WTC11 (cell line): ENCODE measurements at regions not wholly inside any gene's neighbourhood (a gene's known extent, or its start where the extent isn't known, plus 50 kb on each side); places are given as distances from the start of the nearest gene placed in this dataset.

Experiments
- ATAC-seq: fragments of 200-7000 bp; cut with Tn5 transposase; 2 replicates; pipeline ENCODE4 v1.10.0; 2021; ENCODE audit warnings: mild to moderate bottlenecking, moderate library complexity
- CTCF ChIA-PET: fragments of 300-600 bp; sonication (Branson Sonifier 250); formaldehyde crosslinking; loops from one replicate; lab custom pipeline; 2021; ENCODE audit warnings: antibody characterized with exemption; lab: Charles Lee
- POLR2A ChIA-PET: fragments of 350-600 bp; sonication (Branson Sonifier 250); formaldehyde crosslinking; loops from one replicate; lab custom pipeline; 2021; ENCODE audit warnings: antibody characterized with exemption; lab: Charles Lee
- DNase-seq: peaks from one replicate; pipeline ENCODE4 v3.0.0; 2021; ENCODE audit warnings: low spot score
- H3K27ac Mint-ChIP-seq: 2 replicates; pipeline ENCODE4 v1.8.0; 2021; ENCODE audit warnings: mixed read lengths
- H3K27me3 Mint-ChIP-seq: 2 replicates; pipeline ENCODE4 v1.8.0; 2021; ENCODE audit warnings: low read depth, mild to moderate bottlenecking, moderate library complexity, mixed read lengths
- H3K36me3 Mint-ChIP-seq: 2 replicates; pipeline ENCODE4 v1.8.0; 2021; ENCODE audit warnings: mixed read lengths
- H3K4me1 Mint-ChIP-seq: 2 replicates; pipeline ENCODE4 v1.8.0; 2022; ENCODE audit warnings: mixed read lengths
- H3K4me3 Mint-ChIP-seq: 2 replicates; pipeline ENCODE4 v1.8.0; 2021; ENCODE audit warnings: mild to moderate bottlenecking, moderate library complexity, mixed read lengths
- H3K9me3 Mint-ChIP-seq: 2 replicates; pipeline ENCODE4 v1.8.0; 2021; ENCODE audit warnings: mixed read lengths
- AR ChIP-seq: fragments of 250-450 bp; sonication (Bioruptor Pico); IDR thresholded peaks from 2 replicates; pipeline ENCODE4 v1.9.0; 2021; ENCODE audit warnings: mild to moderate bottlenecking
- ATF3 ChIP-seq: sonication (generic); formaldehyde crosslinking; conservative IDR thresholded peaks from 2 replicates; pipeline ENCODE4 v1.8.1; 2022; ENCODE audit warnings: mild to moderate bottlenecking, missing genetic modification reagents
- CREB1 ChIP-seq: sonication (generic); formaldehyde crosslinking; IDR thresholded peaks from 2 replicates; pipeline ENCODE4 v1.8.0; 2023; ENCODE audit warnings: mild to moderate bottlenecking, missing genetic modification reagents
- CREM ChIP-seq: sonication (generic); formaldehyde crosslinking; IDR thresholded peaks from 2 replicates; pipeline ENCODE4 v1.8.1; 2022; ENCODE audit warnings: mild to moderate bottlenecking, missing genetic modification reagents, moderate library complexity
- E2F5 ChIP-seq: sonication (generic); formaldehyde crosslinking; IDR thresholded peaks from 2 replicates; pipeline ENCODE4 v1.8.1; 2022; ENCODE audit warnings: mild to moderate bottlenecking, moderate library complexity, missing genetic modification reagents
- ELF4 ChIP-seq: sonication (generic); formaldehyde crosslinking; IDR thresholded peaks from 2 replicates; pipeline ENCODE4 v1.8.1; 2022; ENCODE audit warnings: low read depth, mild to moderate bottlenecking, moderate library complexity, missing genetic modification reagents
- ESRRA ChIP-seq: sonication (generic); formaldehyde crosslinking; IDR thresholded peaks from 2 replicates; pipeline ENCODE4 v1.8.1; 2022; ENCODE audit warnings: mild to moderate bottlenecking, missing genetic modification reagents, borderline replicate concordance
- GRHL2 ChIP-seq: fragments of 250-450 bp; sonication (Bioruptor Pico); IDR thresholded peaks from 2 replicates; pipeline ENCODE4 v1.8.0; 2022; ENCODE audit warnings: mild to moderate bottlenecking, moderate library complexity; ENCODE audit not compliant: insufficient replicate concordance, severe bottlenecking
- GTF2I ChIP-seq: fragments of 250-450 bp; sonication (Bioruptor Pico); conservative IDR thresholded peaks from 2 replicates; pipeline ENCODE4 v1.4.0; 2021; ENCODE audit warnings: mild to moderate bottlenecking
- IRF2 ChIP-seq: sonication (generic); formaldehyde crosslinking; IDR thresholded peaks from 2 replicates; pipeline ENCODE4 v1.8.0; 2022; ENCODE audit warnings: low read depth, missing genetic modification reagents, borderline replicate concordance
- JAZF1 ChIP-seq: fragments of 250-450 bp; sonication (Bioruptor Pico); IDR thresholded peaks from 2 replicates; pipeline ENCODE4 v1.9.0; 2021; ENCODE audit warnings: moderate library complexity, mild to moderate bottlenecking, inconsistent platforms
- JUN ChIP-seq: sonication (generic); formaldehyde crosslinking; IDR thresholded peaks from 2 replicates; pipeline ENCODE4 v1.8.0; 2023; ENCODE audit warnings: mild to moderate bottlenecking, missing genetic modification reagents
- NFATC4 ChIP-seq: fragments of 250-450 bp; sonication (Bioruptor Pico); IDR thresholded peaks from 2 replicates; pipeline ENCODE4 v1.9.0; 2021; ENCODE audit warnings: mild to moderate bottlenecking
- NFYB ChIP-seq: sonication (generic); formaldehyde crosslinking; conservative IDR thresholded peaks from 2 replicates; pipeline ENCODE4 v1.8.0; 2022; ENCODE audit warnings: low read depth, missing genetic modification reagents
- NR2C2 ChIP-seq: sonication (generic); formaldehyde crosslinking; IDR thresholded peaks from 2 replicates; pipeline ENCODE4 v1.8.0; 2022; ENCODE audit warnings: mild to moderate bottlenecking, missing genetic modification reagents
- PRDM15 ChIP-seq: sonication (generic); formaldehyde crosslinking; IDR thresholded peaks from 2 replicates; pipeline ENCODE4 v1.8.0; 2022; ENCODE audit warnings: missing genetic modification reagents
- USF1 ChIP-seq: sonication (generic); formaldehyde crosslinking; IDR thresholded peaks from 2 replicates; pipeline ENCODE4 v1.8.0; 2022; ENCODE audit warnings: mild to moderate bottlenecking, missing genetic modification reagents
- ZBTB43 ChIP-seq: sonication (generic); formaldehyde crosslinking; IDR thresholded peaks from 2 replicates; pipeline ENCODE4 v1.8.1; 2023; ENCODE audit warnings: mild to moderate bottlenecking, missing genetic modification reagents
- ZNF121 ChIP-seq: sonication (generic); formaldehyde crosslinking; IDR thresholded peaks from 2 replicates; pipeline ENCODE4 v1.8.0; 2023; ENCODE audit warnings: missing genetic modification reagents
- ZNF232 ChIP-seq: sonication (generic); formaldehyde crosslinking; IDR thresholded peaks from 2 replicates; pipeline ENCODE4 v1.8.0; 2022; ENCODE audit warnings: mild to moderate bottlenecking, missing genetic modification reagents
- ZNF263 ChIP-seq: sonication (generic); formaldehyde crosslinking; IDR thresholded peaks from 2 replicates; pipeline ENCODE4 v1.8.1; 2022; ENCODE audit warnings: low read depth, mild to moderate bottlenecking, moderate library complexity, missing genetic modification reagents
- ZNF281 ChIP-seq: sonication (generic); formaldehyde crosslinking; IDR thresholded peaks from 2 replicates; pipeline ENCODE4 v1.8.0; 2023; ENCODE audit warnings: mild to moderate bottlenecking, missing genetic modification reagents
- ZNF423 ChIP-seq: fragments of 250-450 bp; sonication (Bioruptor Pico); IDR thresholded peaks from 2 replicates; pipeline ENCODE4 v2.1.2; 2022; ENCODE audit warnings: mild to moderate bottlenecking, moderate library complexity

GRCh38 chrX:99271641-99272040 lies 1138.4 kb downstream of the PCDH19 start (continued):
- TF ChIP-seq AR (CRISPR knock-in tag) (no peak), ELF4 (CRISPR knock-in tag) (no peak), ZNF232 (no peak), CREM (CRISPR knock-in tag) (no peak)
- TF ChIP-seq, all 79 proteins: peak for 0

GRCh38 chrX:99266255-99266654 lies 1143.8 kb downstream of the PCDH19 start:
- Mint-ChIP-seq H3K4me3 (no peak overlapping the region), H3K36me3 (peaks cover 8% of the 10 kb centered on the region; the same call in 1 of the 2 replicates), H3K27ac (no peak overlapping the region), H3K4me1 (no peaks in the 10 kb centered on the region), H3K9me3 (peaks cover 23% of the 10 kb centered on the region), H3K27me3 (no peaks in the 10 kb centered on the region; the same call in 1 of the 2 replicates)
- DNase-seq = no peak
- ChIA-PET CTCF (interaction anchor here (1.2 kb wide), 2 partner anchors 190 to 327 kb away, joined by 3 read pairs; no protein-coding TSS in a partner anchor), POLR2A (no interaction called here)
- ATAC-seq = no peak
- TF ChIP-seq ZNF423 (CRISPR knock-in tag) (no peak), ZNF263 (CRISPR knock-in tag) (no peak), E2F5 (CRISPR knock-in tag) (no peak), CREB1 (CRISPR knock-in tag) (no peak), ZNF281 (CRISPR knock-in tag) (no peak), NFYB (CRISPR knock-in tag) (no peak), NR2C2 (CRISPR knock-in tag) (no peak), GRHL2 (CRISPR knock-in tag) (no peak)

- no peak for ATAC-seq
- ChIA-PET CTCF (no interaction called here), POLR2A (no interaction called here)
- no peak overlapping the region for H3K4me3 Mint-ChIP-seq
- H3K9me3 Mint-ChIP-seq = peaks cover 5% of the 10 kb centered on the region; the same call in 1 of the 2 replicates
- H3K36me3 Mint-ChIP-seq = no peaks in the 10 kb centered on the region
- H3K27ac Mint-ChIP-seq = no peak overlapping the region
- peaks cover 10% of the 10 kb centered on the region for H3K4me1 Mint-ChIP-seq
- no peak for DNase-seq
- H3K27me3 Mint-ChIP-seq = no peaks in the 10 kb centered on the region
- TF ChIP-seq ZBTB43 (CRISPR knock-in tag) (no peak), ZNF263 (CRISPR knock-in tag) (no peak), ZNF121 (no peak), NFATC4 (CRISPR knock-in tag) (no peak), IRF2 (CRISPR knock-in tag) (no peak), JUN (CRISPR knock-in tag) (no peak), ESRRA (CRISPR knock-in tag) (no peak), USF1 (no peak), JAZF1 (no peak), ATF3 (no peak), PRDM15 (no peak), GTF2I (CRISPR knock-in tag) (no peak)
Measured at GRCh38 chrX:99248180-99248579, 1161.9 kb downstream of the PCDH19 start.
